ENCODE measurements at regions not wholly inside any gene's neighbourhood (a gene's known extent, or its start where the extent isn't known, plus 50 kb on each side); places are given as distances from the start of the nearest gene placed in this dataset.

GRCh38 chr2:129302561-129303183, 676.8 kb upstream of the RAB6C start:
- Histone ChIP-seq H3K9me3 (no peaks in the 10 kb centered on the region), H3K27ac (no peak overlapping the region), H3K27me3 (no peaks in the 10 kb centered on the region), H3K4me3 (no peak overlapping the region), H3K4me1 (no peaks in the 10 kb centered on the region), H3K36me3 (no peaks in the 10 kb centered on the region)
- TF ChIP-seq POLR2A (IDR thresholded peaks at IDR 0.05) (no peak), CTCF (IDR thresholded peaks at IDR 0.05) (no peak)
- no peak for DNase-seq

GRCh38 chr2:129314120-129314519, 665.3 kb upstream of the RAB6C start:
- H3K4me1 ChIP-seq, result no peaks in the 10 kb centered on the region
- TF ChIP-seq POLR2A (IDR thresholded peaks at IDR 0.05), result no peak
- no peak for TF ChIP-seq CTCF (IDR thresholded peaks at IDR 0.05)
- no peaks in the 10 kb centered on the region for H3K27me3 ChIP-seq
- no peak overlapping the region for H3K27ac ChIP-seq
- H3K9me3 ChIP-seq, result no peaks in the 10 kb centered on the region
- H3K4me3 ChIP-seq, result no peak overlapping the region
- DNase-seq, result no peak
- H3K36me3 ChIP-seq, result no peaks in the 10 kb centered on the region

- Histone ChIP-seq H3K36me3 (no peaks in the 10 kb centered on the region), H3K27ac (no peak overlapping the region), H3K9me3 (no peaks in the 10 kb centered on the region), H3K4me3 (no peak overlapping the region), H3K4me1 (no peaks in the 10 kb centered on the region), H3K27me3 (no peaks in the 10 kb centered on the region)
- no peak for DNase-seq
- TF ChIP-seq CTCF (IDR thresholded peaks at IDR 0.05) (no peak), POLR2A (IDR thresholded peaks at IDR 0.05) (no peak)
Observed at GRCh38 chr2:129318581-129319421, 660.7 kb upstream of the RAB6C start.

DNA sequence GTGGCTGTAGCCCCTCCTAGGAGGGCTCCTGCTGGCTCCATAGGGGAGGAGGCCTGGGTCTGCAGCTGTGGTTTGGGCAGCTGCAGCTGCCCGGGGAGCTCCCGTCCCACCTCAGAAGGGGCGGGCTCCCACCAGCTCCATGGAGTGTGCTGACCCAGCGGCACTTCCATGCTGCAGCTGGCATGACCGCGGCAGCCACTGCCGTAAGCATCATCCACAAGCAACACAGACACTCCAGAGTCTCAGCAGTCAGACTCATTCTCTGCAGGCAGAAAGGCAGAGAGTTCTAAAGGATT, 660.1 kb upstream of the RAB6C start:
- Histone ChIP-seq H3K9me3 (no peaks in the 10 kb centered on the region), H3K27ac (no peak overlapping the region), H3K4me1 (no peaks in the 10 kb centered on the region), H3K4me3 (no peak overlapping the region), H3K27me3 (no peaks in the 10 kb centered on the region), H3K36me3 (no peaks in the 10 kb centered on the region)
- TF ChIP-seq POLR2A (IDR thresholded peaks at IDR 0.05) (no peak), CTCF (IDR thresholded peaks at IDR 0.05) (no peak)
- no peak for DNase-seq

DNA sequence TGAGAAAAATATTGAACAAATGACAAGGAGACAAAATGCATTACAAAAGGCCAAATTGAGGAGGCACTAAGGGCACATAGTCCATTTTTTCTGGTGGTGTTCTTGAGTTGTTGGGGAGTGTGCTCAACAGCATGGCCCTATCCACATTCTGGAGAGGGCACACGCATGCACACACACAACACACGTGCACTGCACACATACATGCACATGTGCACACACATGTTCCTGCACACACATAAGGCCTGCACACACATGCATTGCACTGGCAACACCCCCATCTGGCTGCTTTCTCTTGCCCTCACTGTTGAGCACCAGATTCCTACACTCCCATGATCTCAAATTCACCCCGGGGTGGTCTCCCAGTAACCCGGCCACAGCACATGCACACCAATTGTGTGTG, 659.2 kb upstream of the RAB6C start:
- Histone ChIP-seq H3K27ac (no peak overlapping the region), H3K9me3 (no peaks in the 10 kb centered on the region), H3K4me3 (no peak overlapping the region), H3K36me3 (no peaks in the 10 kb centered on the region), H3K4me1 (no peaks in the 10 kb centered on the region), H3K27me3 (no peaks in the 10 kb centered on the region)
- DNase-seq, result no peak
- no peak for TF ChIP-seq CTCF (IDR thresholded peaks at IDR 0.05)
- TF ChIP-seq POLR2A (IDR thresholded peaks at IDR 0.05), result no peak

Measured in Peyer's patch (tissue), 4 donors.